ENCODE measurements at regions not wholly inside any gene's neighbourhood (a gene's known extent, or its start where the extent isn't known, plus 50 kb on each side); places are given as distances from the start of the nearest gene placed in this dataset.

- H3K9me3 ChIP-seq (ENCODE audit: insufficient read depth, low read depth, low read length), result no peaks in the 10 kb centered on the region
- H3K27me3 ChIP-seq (ENCODE audit: insufficient read depth, low read length, poor library complexity, severe bottlenecking), result no peaks in the 10 kb centered on the region
- no peak overlapping the region for H2AFZ ChIP-seq (ENCODE audit: low read length)
- no peak overlapping the region for H3K9ac ChIP-seq (ENCODE audit: low read depth, low read length, poor library complexity, severe bottlenecking)
- no peak overlapping the region for H3K4me2 ChIP-seq (ENCODE audit: low read depth, low read length, poor library complexity, severe bottlenecking)
- no peaks in the 10 kb centered on the region for H3K4me1 ChIP-seq (ENCODE audit: insufficient read depth, low read length, poor library complexity, severe bottlenecking)
- no peaks in the 10 kb centered on the region for H4K20me1 ChIP-seq (ENCODE audit: insufficient read depth, low read length, poor library complexity, severe bottlenecking)
- H3K4me3 ChIP-seq (ENCODE audit: low read length, poor library complexity, severe bottlenecking), result no peak overlapping the region
- no peak for TF ChIP-seq CTCF (conservative IDR thresholded peaks at IDR 0.05; ENCODE audit: low read length)
- TF ChIP-seq EZH2phosphoT487 (IDR thresholded peaks at IDR 0.05; ENCODE audit: borderline replicate concordance), result no peak
- H3K36me3 ChIP-seq (ENCODE audit: insufficient read depth, low read length), result no peaks in the 10 kb centered on the region
- no peaks in the 10 kb centered on the region for H3K9me2 ChIP-seq (replicated peaks; ENCODE audit: low read depth, low read length)
- H3F3A ChIP-seq (ENCODE audit: low read depth), result no peaks in the 10 kb centered on the region
- H3K79me2 ChIP-seq (ENCODE audit: insufficient read depth, low read length), result no peaks in the 10 kb centered on the region
Observed at GRCh38 chr2:67858886-67859285, 203.9 kb downstream of the C1D start.

GRCh38 chr2:67865917-67866316 lies 196.9 kb downstream of the C1D start:
- Histone ChIP-seq H3K4me2 (ENCODE audit: low read depth, low read length, poor library complexity, severe bottlenecking) (no peak overlapping the region), H3K36me3 (ENCODE audit: insufficient read depth, low read length) (no peaks in the 10 kb centered on the region), H3K4me1 (ENCODE audit: insufficient read depth, low read length, poor library complexity, severe bottlenecking) (no peaks in the 10 kb centered on the region), H3K4me3 (ENCODE audit: low read length, poor library complexity, severe bottlenecking) (no peak overlapping the region), H3K9ac (ENCODE audit: low read depth, low read length, poor library complexity, severe bottlenecking) (no peak overlapping the region), H2AFZ (ENCODE audit: low read length) (no peak overlapping the region), H3K79me2 (ENCODE audit: insufficient read depth, low read length) (no peaks in the 10 kb centered on the region), H4K20me1 (ENCODE audit: insufficient read depth, low read length, poor library complexity, severe bottlenecking) (no peaks in the 10 kb centered on the region), H3F3A (ENCODE audit: low read depth) (no peaks in the 10 kb centered on the region), H3K9me2 (replicated peaks; ENCODE audit: low read depth, low read length) (no peaks in the 10 kb centered on the region), H3K9me3 (ENCODE audit: insufficient read depth, low read depth, low read length) (no peaks in the 10 kb centered on the region), H3K27me3 (ENCODE audit: insufficient read depth, low read length, poor library complexity, severe bottlenecking) (no peaks in the 10 kb centered on the region)
- no peak for TF ChIP-seq CTCF (conservative IDR thresholded peaks at IDR 0.05; ENCODE audit: low read length)
- TF ChIP-seq EZH2phosphoT487 (IDR thresholded peaks at IDR 0.05; ENCODE audit: borderline replicate concordance), result no peak

DNA sequence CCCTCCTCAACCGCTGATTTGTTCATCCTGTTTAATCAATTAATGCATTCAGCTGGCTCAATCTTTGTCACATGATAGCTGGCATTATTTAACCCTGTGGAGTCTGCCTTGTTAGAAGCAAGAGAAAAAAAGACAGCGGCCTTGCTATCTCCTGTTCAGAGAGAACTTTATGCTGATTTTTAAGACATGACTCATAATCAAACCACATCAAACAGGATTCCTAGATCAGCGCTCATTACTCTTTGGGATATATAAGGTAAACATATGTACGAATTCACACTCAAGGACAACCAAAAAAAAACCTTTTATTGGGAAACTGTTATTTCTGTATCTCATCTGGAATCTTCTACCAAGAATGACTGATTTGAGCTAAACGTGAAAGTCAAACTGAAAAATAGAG lies 195.1 kb downstream of the C1D start:
- no peaks in the 10 kb centered on the region for H3K9me2 ChIP-seq (replicated peaks; ENCODE audit: low read depth, low read length)
- H3K4me1 ChIP-seq (ENCODE audit: insufficient read depth, low read length, poor library complexity, severe bottlenecking), result no peaks in the 10 kb centered on the region
- no peaks in the 10 kb centered on the region for H3K79me2 ChIP-seq (ENCODE audit: insufficient read depth, low read length)
- H3K9ac ChIP-seq (ENCODE audit: low read depth, low read length, poor library complexity, severe bottlenecking), result no peak overlapping the region
- no peaks in the 10 kb centered on the region for H3K36me3 ChIP-seq (ENCODE audit: insufficient read depth, low read length)
- TF ChIP-seq CTCF (conservative IDR thresholded peaks at IDR 0.05; ENCODE audit: low read length) (no peak), EZH2phosphoT487 (IDR thresholded peaks at IDR 0.05; ENCODE audit: borderline replicate concordance) (no peak)
- H3K4me2 ChIP-seq (ENCODE audit: low read depth, low read length, poor library complexity, severe bottlenecking), result no peak overlapping the region
- no peaks in the 10 kb centered on the region for H4K20me1 ChIP-seq (ENCODE audit: insufficient read depth, low read length, poor library complexity, severe bottlenecking)
- H3K9me3 ChIP-seq (ENCODE audit: insufficient read depth, low read depth, low read length), result no peaks in the 10 kb centered on the region
- H3K27me3 ChIP-seq (ENCODE audit: insufficient read depth, low read length, poor library complexity, severe bottlenecking), result no peaks in the 10 kb centered on the region
- H3K4me3 ChIP-seq (ENCODE audit: low read length, poor library complexity, severe bottlenecking), result no peak overlapping the region
- no peak overlapping the region for H2AFZ ChIP-seq (ENCODE audit: low read length)
- no peaks in the 10 kb centered on the region for H3F3A ChIP-seq (ENCODE audit: low read depth)
